Heart left ventricle (tissue), 16 donors: ENCODE measurements at regions not wholly inside any gene's neighbourhood (a gene's known extent, or its start where the extent isn't known, plus 50 kb on each side); places are given as distances from the start of the nearest gene placed in this dataset.

Experiments
- ATAC-seq, 4 donors: fragments of 200-7000 bp; cut with Tn5 transposase; one replicate each; pipeline ENCODE4 v1.9.1; 2020 to 2022; ENCODE audit warnings: moderate library complexity in 4 of 4, mild to moderate bottlenecking in 3 of 4, moderate number of reproducible peaks in 1 of 4
- DNase-seq, 5 donors: peaks; one replicate each; pipeline ENCODE4 v3.0.0-alpha.2; 2020
- H3K27ac ChIP-seq, 12 donors: fragments of 200-600 bp; sonication (generic) in 4 of 12; one replicate each; pipeline versions ENCODE4 v1.5.0 to v1.8.0; 2016 to 2022; ENCODE audit warnings: mild to moderate bottlenecking in 2 of 12
- H3K27me3 ChIP-seq, 9 donors: fragments of 200-600 bp; sonication (generic) in 2 of 9; one replicate each; pipeline versions ENCODE4 v1.5.1 to v1.8.0; 2016 to 2022; ENCODE audit warnings: mild to moderate bottlenecking in 3 of 9
- H3K36me3 ChIP-seq, 9 donors: fragments of 200-600 bp; sonication (generic) in 2 of 9; one replicate each; pipeline versions ENCODE4 v1.5.0 to v1.8.0; 2018 to 2022; ENCODE audit warnings: mild to moderate bottlenecking in 2 of 9
- H3K4me1 ChIP-seq, 12 donors: fragments of 200-600 bp; sonication (generic) in 4 of 12; one replicate each; pipeline versions ENCODE4 v1.5.0 to v1.8.0; 2016 to 2022; ENCODE audit warnings: mild to moderate bottlenecking in 3 of 12
- H3K4me3 ChIP-seq, 12 donors: fragments of 200-600 bp; sonication (generic) in 4 of 12; one replicate each; pipeline versions ENCODE4 v1.5.0 to v1.8.0; 2017 to 2022; ENCODE audit warnings: mild to moderate bottlenecking in 9 of 12, moderate library complexity in 4 of 12
- H3K9me3 ChIP-seq, 12 donors: fragments of 200-600 bp; sonication (generic) in 4 of 12; one replicate each; pipeline versions ENCODE4 v1.5.0 to v1.8.0; 2016 to 2022; ENCODE audit warnings: mild to moderate bottlenecking in 1 of 12
- CTCF ChIP-seq, 12 donors: fragments of 200-600 bp; sonication (generic) in 4 of 12; IDR thresholded peaks; one replicate each; pipeline versions ENCODE4 v1.5.0 to v1.8.0; 2018 to 2022; ENCODE audit warnings: antibody characterized with exemption in 12 of 12, mild to moderate bottlenecking in 5 of 12
- POLR2A ChIP-seq, 2 donors: fragments of 450-650 bp; IDR thresholded peaks; one replicate each; pipeline ENCODE4 v1.6.1; 2017; ENCODE audit warnings: antibody characterized with exemption in 2 of 2, mild to moderate bottlenecking in 2 of 2, moderate library complexity in 2 of 2
- WGBS, 4 donors: extraction: QIAGEN DNeasy Blood & Tissue Kit in 2 of 4; methylation state at CpG; one replicate each; pipeline versions ENCODE4 v1.1.5 to v1.1.7; 2013 to 2018; 5-methylcytosine and 5-hydroxymethylcytosine counted together
- intact Hi-C, 10 donors: fragments of 100-400 bp; cut with DNase I; formaldehyde crosslinking; loops; one replicate each; pipeline versions ENCODE4 v1.11.1 to v1.14.2; 2022
- donor health status: ischemic (EF 13 %, LVEDD 7.1; RV severe dilation, severe dysfunction).
- donor health status: healthy with polysubstance abuse.
- donor health status: DM: no; HTN: yes; CAD: no.
- donor health status: DM: no; HTN: no; CAD: no.
- donor health status: ischemic (EF 25% LVEDD 6.9; RV normal size, moderate dysfunction).
- donor health status: ischemic (EF 25% LVEDD 5.7; RV mildly dilated, moderate dysfunction).
- donor health status: healthy.
- donor health status: DM: yes; HTN: yes; CAD: no.
- donor health status: ischemic (EF 35%, LVEDD 5.7; RV mildly dilated, moderate dysfunction).
- donor health status: nonischemic (EF 11% LVEDD 7.7; RV severe dilation, severe dysfunction).
- donor health status: DM: yes; HTN: yes; CAD: no.
- donor health status: PGD.
- donor health status: ischemic (EF 29% LVEDD 5.4; RV normal size, mild dysfunction).
- donor health status: nonischemic (EF 23%, LVEDD 6.1; RV moderate dilation, normal function).

- TF ChIP-seq POLR2A (IDR thresholded peaks at IDR 0.05) (no peak), CTCF (IDR thresholded peaks at IDR 0.05) (no peak)
These were observed 355.7 kb upstream of the GNPDA2 start for GRCh38 chr4:45082101-45082500.

GRCh38 chr4:45079616-45080015 is 353.3 kb upstream of the GNPDA2 start:
- intact Hi-C loops: no loop called here

More at GRCh38 chr4:45082101-45082500, 355.7 kb upstream of the GNPDA2 start:
- WGBS, 4 donors: 78 to 93% (median 86%) methylated on average over 2 of the region's 2 CpGs
- Histone ChIP-seq H3K4me3 (no peak overlapping the region), H3K27me3 (no peaks in the 10 kb centered on the region), H3K36me3 (no peaks in the 10 kb centered on the region), H3K9me3 (peaks cover 0 to 18% (median 0%) of the 10 kb centered on the region in 12 donors), H3K4me1 (no peaks in the 10 kb centered on the region), H3K27ac (no peak overlapping the region)
- intact Hi-C loops: no loop called here
- DNase-seq: no peak
- ATAC-seq: no peak

GRCh38 chr4:45078201-45078600 is 351.8 kb upstream of the GNPDA2 start:
- TF ChIP-seq CTCF (IDR thresholded peaks at IDR 0.05) (no peak), POLR2A (IDR thresholded peaks at IDR 0.05) (no peak)
- Histone ChIP-seq H3K4me1 (no peaks in the 10 kb centered on the region), H3K9me3 (peaks cover 0 to 18% (median 0%) of the 10 kb centered on the region in 12 donors), H3K27ac (no peak overlapping the region), H3K36me3 (no peaks in the 10 kb centered on the region), H3K27me3 (no peaks in the 10 kb centered on the region), H3K4me3 (no peak overlapping the region)
- ATAC-seq (no peak), DNase-seq (no peak)
- intact Hi-C loops: no loop called here

More at GRCh38 chr4:45079616-45080015, 353.3 kb upstream of the GNPDA2 start:
- Histone ChIP-seq H3K27me3 (no peaks in the 10 kb centered on the region), H3K27ac (no peak overlapping the region), H3K9me3 (peaks cover 0 to 18% (median 0%) of the 10 kb centered on the region in 12 donors), H3K4me3 (no peak overlapping the region), H3K36me3 (no peaks in the 10 kb centered on the region), H3K4me1 (no peaks in the 10 kb centered on the region)
- ATAC-seq: no peak
- no peak for TF ChIP-seq POLR2A (IDR thresholded peaks at IDR 0.05)
- no peak for DNase-seq
- 71 to 79% (median 77%) methylated on average over 1 of the region's 1 CpG for WGBS, 4 donors

- no peaks in the 10 kb centered on the region for H3K27me3 ChIP-seq
- TF ChIP-seq CTCF (IDR thresholded peaks at IDR 0.05) (no peak), POLR2A (IDR thresholded peaks at IDR 0.05) (no peak)
- no peak overlapping the region for H3K4me3 ChIP-seq
- no peak overlapping the region for H3K27ac ChIP-seq
- DNase-seq: no peak
- H3K9me3 ChIP-seq: no peaks in the 10 kb centered on the region
- H3K4me1 ChIP-seq: no peaks in the 10 kb centered on the region
- intact Hi-C loops: no loop called here
- no peaks in the 10 kb centered on the region for H3K36me3 ChIP-seq
- WGBS, 4 donors: 68 to 78% (median 74%) methylated on average over 3 of the region's 3 CpGs
- no peak for ATAC-seq
These were observed 346.6 kb upstream of the GNPDA2 start for GRCh38 chr4:45072981-45073380.

GRCh38 chr4:45064741-45065140 is 338.4 kb upstream of the GNPDA2 start:
- Histone ChIP-seq H3K36me3 (no peaks in the 10 kb centered on the region), H3K27ac (no peak overlapping the region), H3K9me3 (peaks cover 0 to 20% (median 0%) of the 10 kb centered on the region in 12 donors), H3K4me1 (no peaks in the 10 kb centered on the region), H3K27me3 (no peaks in the 10 kb centered on the region), H3K4me3 (no peak overlapping the region)
- DNase-seq (no peak), ATAC-seq (no peak)
- intact Hi-C loops: no loop called here
- TF ChIP-seq POLR2A (IDR thresholded peaks at IDR 0.05) (no peak), CTCF (IDR thresholded peaks at IDR 0.05) (no peak)
- 81 to 89% (median 84%) methylated on average over 7 of the region's 7 CpGs for WGBS, 4 donors
